GM19025 (cell line): ENCODE measurements at regions not wholly inside any gene's neighbourhood (a gene's known extent, or its start where the extent isn't known, plus 50 kb on each side); places are given as distances from the start of the nearest gene placed in this dataset.

Source experiments
- ATAC-seq: cut with Tn5 transposase; IDR thresholded peaks from one replicate; pipeline ENCODE4 v1.9.1; 2021; ENCODE audit warnings: mild to moderate bottlenecking, low read depth, moderate library complexity; ENCODE audit not compliant: unreplicated experiment

- no peak for ATAC-seq
Observed at GRCh38 chr5:135207866-135208265, 173.8 kb upstream of the PITX1 start.

- ATAC-seq: no peak
Observed at GRCh38 chr5:135206862-135207261, 172.8 kb upstream of the PITX1 start.

- no peak for ATAC-seq
Observed at GRCh38 chr5:135205632-135206349, 171.8 kb upstream of the PITX1 start.

GRCh38 chr5:135204151-135204600 lies 170.1 kb upstream of the PITX1 start:
- ATAC-seq: no peak

- no peak for ATAC-seq
Observed at GRCh38 chr5:135203593-135204036, 169.6 kb upstream of the PITX1 start.

- no peak for ATAC-seq
Observed at GRCh38 chr5:135203019-135203418, 169.0 kb upstream of the PITX1 start.

- no peak for ATAC-seq
Observed at GRCh38 chr5:135199919-135200318, 165.9 kb upstream of the PITX1 start.

GRCh38 chr5:135196483-135196882 lies 162.5 kb upstream of the PITX1 start:
- no peak for ATAC-seq

- ATAC-seq: no peak
Observed at GRCh38 chr5:135195270-135195608, 161.2 kb upstream of the PITX1 start.

- no peak for ATAC-seq
Observed at GRCh38 chr5:135194573-135195269, 160.7 kb upstream of the PITX1 start.

GRCh38 chr5:135194126-135194488 lies 160.1 kb upstream of the PITX1 start:
- no peak for ATAC-seq

- ATAC-seq: no peak
Observed at GRCh38 chr5:135193213-135194125, 159.4 kb upstream of the PITX1 start.

- no peak for ATAC-seq
Observed at GRCh38 chr5:135192351-135192750, 158.3 kb upstream of the PITX1 start.

GRCh38 chr5:135191084-135191826 lies 157.2 kb upstream of the PITX1 start:
- peak; percentile 90 for ATAC-seq

GRCh38 chr5:135190416-135191083 lies 156.5 kb upstream of the PITX1 start:
- ATAC-seq: no peak

GRCh38 chr5:135189024-135189423 lies 155.0 kb upstream of the PITX1 start:
- no peak for ATAC-seq

- no peak for ATAC-seq
Observed at GRCh38 chr5:135188233-135188914, 154.3 kb upstream of the PITX1 start.

- no peak for ATAC-seq
Observed at GRCh38 chr5:135186662-135187522, 152.9 kb upstream of the PITX1 start.
